C4-2B (cell line): ENCODE measurements at regions not wholly inside any gene's neighbourhood (a gene's known extent, or its start where the extent isn't known, plus 50 kb on each side); places are given as distances from the start of the nearest gene placed in this dataset.
"Not testable (repeated sequence)": the region's sequence is repeated elsewhere in the genome, so short reads cannot be mapped to it uniquely, and the experiment has no call there.

ENCODE experiments used
- H3K27ac ChIP-seq: fragments of 450-650 bp; 2 replicates; pipeline ENCODE4 v1.5.1; 2017
- ZFX ChIP-seq: fragments of 450-650 bp; IDR thresholded peaks from 2 replicates; pipeline ENCODE4 v1.6.1; 2017
- TF ChIP-seq, protein P1 (sequence below): fragments of 450-650 bp; conservative IDR thresholded peaks from 2 replicates; pipeline ENCODE4 v1.5.1; 2017; ENCODE audit warnings: mild to moderate bottlenecking

DNA sequence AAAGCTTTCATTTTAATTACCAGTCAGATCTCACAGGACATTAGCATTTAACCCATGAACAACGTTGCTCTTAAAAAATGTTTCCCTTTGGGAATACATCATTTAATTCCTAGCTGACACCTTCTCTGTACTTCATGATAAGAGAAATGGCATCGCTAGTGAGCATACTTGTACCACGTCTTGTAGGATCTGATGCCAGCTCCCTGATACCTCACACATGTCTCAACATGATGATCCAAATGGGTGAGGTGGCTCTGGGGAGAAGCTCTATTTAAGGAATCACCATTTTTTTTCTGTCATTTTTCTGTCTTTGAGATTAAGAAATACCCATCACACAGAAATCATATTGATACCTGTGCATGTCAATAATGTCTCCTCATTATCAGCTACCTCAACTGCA is 772.1 kb upstream of the CA10 start:
- TF ChIP-seq, protein P1, sequence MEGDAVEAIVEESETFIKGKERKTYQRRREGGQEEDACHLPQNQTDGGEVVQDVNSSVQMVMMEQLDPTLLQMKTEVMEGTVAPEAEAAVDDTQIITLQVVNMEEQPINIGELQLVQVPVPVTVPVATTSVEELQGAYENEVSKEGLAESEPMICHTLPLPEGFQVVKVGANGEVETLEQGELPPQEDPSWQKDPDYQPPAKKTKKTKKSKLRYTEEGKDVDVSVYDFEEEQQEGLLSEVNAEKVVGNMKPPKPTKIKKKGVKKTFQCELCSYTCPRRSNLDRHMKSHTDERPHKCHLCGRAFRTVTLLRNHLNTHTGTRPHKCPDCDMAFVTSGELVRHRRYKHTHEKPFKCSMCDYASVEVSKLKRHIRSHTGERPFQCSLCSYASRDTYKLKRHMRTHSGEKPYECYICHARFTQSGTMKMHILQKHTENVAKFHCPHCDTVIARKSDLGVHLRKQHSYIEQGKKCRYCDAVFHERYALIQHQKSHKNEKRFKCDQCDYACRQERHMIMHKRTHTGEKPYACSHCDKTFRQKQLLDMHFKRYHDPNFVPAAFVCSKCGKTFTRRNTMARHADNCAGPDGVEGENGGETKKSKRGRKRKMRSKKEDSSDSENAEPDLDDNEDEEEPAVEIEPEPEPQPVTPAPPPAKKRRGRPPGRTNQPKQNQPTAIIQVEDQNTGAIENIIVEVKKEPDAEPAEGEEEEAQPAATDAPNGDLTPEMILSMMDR = no peak
- TF ChIP-seq ZFX = no peak
- H3K27ac ChIP-seq = no peak overlapping the region

DNA sequence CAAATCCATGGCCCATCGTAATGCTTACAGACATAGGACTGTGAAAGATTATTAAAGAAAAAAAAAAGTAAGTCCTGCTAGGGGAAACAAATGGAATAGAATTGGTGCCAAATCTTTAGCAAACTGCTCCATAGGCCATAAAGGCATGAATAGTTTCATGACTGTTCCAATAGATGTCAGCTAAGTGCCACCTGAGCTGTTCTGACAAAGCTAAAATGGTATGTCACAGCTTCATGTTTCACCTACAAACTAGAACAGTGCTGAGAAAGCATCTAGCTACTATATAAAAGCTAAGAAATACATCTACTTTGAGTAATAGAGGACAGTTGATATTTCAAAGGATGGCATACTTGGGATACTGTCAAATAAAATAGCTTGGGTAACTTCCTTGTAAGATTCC is 771.6 kb upstream of the CA10 start:
- TF ChIP-seq ZFX = no peak
- TF ChIP-seq, protein P1 = no peak
- no peak overlapping the region for H3K27ac ChIP-seq

DNA sequence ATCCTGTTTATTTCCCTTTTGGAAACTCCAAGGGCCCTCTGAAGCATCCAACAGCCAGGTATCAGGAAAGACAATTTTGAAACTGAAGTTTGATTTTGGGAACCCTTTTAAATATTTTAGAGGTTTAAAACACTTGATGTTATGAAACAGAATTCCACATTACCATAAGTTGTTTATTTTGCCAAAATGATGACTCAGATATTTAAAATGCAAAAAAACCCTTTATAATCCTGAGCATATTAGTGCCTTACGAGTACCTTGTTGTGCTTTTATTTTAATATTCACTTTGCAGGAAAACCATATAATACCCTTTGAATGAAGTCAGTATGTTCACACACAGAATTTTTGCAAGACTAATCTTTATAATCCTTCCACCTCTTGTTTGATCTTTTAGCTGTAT is 765.1 kb upstream of the CA10 start:
- no peak for TF ChIP-seq ZFX
- TF ChIP-seq, protein P1 = no peak
- no peak overlapping the region for H3K27ac ChIP-seq

DNA sequence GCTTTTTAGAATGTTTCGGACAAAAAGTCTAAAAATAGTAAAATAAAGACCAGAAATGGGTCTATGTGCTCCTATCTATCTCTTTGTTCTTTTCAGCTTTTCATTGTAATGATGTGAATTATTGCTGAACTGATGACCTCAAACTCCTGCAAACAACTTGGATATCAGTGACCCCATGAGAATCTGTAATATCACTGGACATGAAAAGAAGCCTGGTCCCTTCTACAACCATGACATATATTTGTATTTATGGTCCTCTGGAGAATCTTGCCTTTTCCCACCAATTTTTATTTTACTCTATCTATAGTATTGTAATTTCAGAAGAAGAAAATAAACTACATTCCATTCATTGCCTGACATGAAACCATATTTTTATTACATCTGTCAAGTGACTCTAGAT is 740.7 kb upstream of the CA10 start:
- no peak overlapping the region for H3K27ac ChIP-seq
- TF ChIP-seq, protein P1 = no peak
- TF ChIP-seq ZFX = no peak

DNA sequence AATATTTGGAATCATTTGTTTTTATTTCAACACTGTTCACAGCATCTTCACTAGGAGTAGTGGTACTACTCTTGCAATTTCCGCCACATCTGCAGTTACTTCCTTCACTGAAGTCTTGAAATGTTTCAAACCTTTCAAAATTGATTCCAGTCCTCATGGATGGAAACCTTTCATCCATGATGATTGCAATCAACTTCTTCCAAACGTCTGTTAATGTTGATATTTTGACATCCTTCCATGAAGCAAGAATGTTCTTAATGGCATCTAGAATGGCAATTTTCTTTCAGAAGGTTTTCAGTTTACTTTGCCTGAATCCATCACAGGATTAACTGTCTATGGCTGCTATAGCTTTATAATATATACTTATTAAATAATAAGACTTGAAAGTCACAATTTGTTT is 736.8 kb upstream of the CA10 start:
- TF ChIP-seq, protein P1 = no peak
- TF ChIP-seq ZFX = no peak
- no peak overlapping the region for H3K27ac ChIP-seq

DNA sequence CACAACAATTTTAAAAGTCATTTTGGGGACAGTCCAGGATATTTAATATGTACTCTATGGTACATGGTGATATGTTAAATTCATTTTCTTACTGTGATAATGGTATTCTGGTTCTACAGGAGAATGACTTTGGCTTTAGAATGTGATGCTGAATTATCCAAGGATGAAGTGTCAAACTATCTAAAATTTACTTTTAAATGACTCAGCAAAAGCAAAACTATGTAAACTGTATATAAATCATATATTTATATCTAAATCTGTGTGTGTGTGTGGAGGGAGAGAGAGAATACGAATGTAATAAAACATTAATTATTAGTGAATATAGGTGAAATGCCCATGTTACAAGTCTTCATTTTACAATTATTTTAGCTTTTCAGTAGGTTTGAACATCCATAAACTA is 733.8 kb upstream of the CA10 start:
- TF ChIP-seq, protein P1 = no peak
- TF ChIP-seq ZFX = no peak
- no peak overlapping the region for H3K27ac ChIP-seq

DNA sequence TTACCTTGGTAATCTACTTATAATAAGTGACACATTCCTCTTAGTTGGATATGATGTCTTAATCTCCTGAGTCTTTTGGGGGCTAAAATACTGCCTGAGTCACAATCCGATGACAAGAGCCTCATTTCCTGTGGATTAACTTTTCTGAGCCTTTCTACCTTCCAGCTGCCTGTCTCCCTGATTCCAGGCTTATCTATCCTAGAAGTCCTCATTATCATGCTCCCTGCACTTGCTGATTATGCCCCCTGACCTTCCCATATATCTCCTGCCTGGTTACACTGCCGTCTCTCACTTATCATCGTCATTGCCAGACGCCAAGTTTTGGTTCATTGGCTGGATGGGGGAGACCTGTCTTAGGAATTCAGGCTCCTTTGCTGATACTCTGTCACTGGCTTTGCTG is 727.4 kb upstream of the CA10 start:
- no peak overlapping the region for H3K27ac ChIP-seq
- TF ChIP-seq ZFX = no peak

DNA sequence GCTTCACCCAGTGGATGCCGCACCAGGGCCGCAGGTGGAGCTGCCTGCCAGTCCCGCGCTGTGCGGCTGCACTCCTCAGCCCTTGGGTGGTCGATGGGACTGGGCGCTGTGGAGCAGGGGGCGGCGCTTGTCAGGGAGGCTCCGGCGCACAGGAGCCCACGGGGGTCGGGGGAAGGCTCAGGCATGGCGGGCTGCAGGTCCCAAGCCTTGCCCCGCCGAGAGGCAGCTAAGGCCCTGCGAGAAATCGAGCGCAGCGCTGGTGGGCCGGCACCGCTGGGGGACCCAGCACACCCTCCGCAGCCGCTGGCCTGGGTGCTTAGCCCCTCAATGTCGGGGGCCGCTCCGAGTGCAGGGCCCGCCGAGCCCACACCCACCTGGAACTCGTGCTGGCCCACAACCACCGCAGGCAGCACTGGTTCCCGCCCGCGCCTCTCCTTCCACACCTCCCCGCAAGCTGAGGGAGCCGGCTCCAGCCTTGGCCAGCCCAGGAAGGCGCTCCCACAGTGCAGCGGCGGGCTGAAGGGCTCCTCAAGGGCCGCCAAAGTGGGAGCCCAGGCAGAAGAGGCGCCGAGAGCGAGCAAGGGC is 725.5 kb upstream of the CA10 start:
- H3K27ac ChIP-seq = not testable (repeated sequence)

DNA sequence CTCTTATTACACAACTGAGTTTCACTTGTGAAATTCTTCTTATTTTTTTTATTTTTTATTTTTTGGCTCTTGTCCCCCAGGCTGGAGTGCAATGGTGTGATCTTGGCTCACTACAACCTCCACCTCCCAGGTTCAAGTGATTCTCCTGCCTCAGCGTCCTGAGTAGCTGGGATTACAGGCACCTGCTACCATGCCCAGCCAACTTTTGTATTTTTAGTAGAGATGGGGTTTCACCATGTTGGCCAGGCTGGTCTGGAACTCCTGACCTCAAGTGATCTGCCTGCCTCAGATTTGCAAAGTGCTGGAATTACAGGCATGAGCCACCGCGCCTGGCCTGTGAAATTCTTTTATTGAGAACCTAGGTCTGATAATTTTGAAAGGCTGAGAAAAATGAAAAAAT is 688.3 kb upstream of the CA10 start:
- not testable (repeated sequence) for H3K27ac ChIP-seq
